ENCODE measurements at regions not wholly inside any gene's neighbourhood (a gene's known extent, or its start where the extent isn't known, plus 50 kb on each side); places are given as distances from the start of the nearest gene placed in this dataset.

DNA sequence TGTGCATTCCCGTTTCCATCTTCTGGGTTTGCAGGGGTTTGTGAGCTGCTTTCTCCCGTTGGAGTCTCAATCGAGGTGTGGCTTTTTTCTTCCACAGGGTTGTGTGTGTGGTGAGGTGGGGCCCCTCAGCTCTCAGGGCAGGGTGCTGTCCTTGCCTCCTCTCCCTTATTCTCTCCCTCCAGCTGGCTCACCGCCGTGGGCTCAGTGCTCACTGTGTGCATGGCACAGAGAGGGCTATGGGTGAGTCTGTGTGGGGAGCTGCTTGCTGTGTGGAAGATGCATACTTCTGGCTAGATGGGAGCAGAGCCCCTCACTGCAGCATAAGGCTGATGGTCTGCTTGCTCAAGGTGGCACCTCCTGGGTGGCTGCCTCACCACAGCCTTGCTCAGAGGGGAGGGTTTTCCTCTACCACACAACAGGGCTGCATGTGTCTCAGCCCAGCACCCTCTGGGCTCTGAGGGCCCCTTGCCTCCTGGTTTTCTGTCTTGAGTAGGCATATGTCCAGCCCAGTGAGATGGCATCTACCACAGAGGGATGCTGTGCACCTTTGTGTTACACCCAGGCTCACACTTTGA, 203.1 kb upstream of the B3GAT1 start:
- H3K27ac ChIP-seq (ENCODE audit: extremely low read depth, low read depth, low read length), result no peak overlapping the region
- no peaks in the 10 kb centered on the region for H3K79me2 ChIP-seq (ENCODE audit: control insufficient read depth, insufficient read depth, low read length)
- ATAC-seq (no peak), FAIRE-seq (no peak), DNase-seq (ENCODE audit: extremely low read depth in 1 of 4, low spot score in 3 of 4) (no peak)
- no peaks in the 10 kb centered on the region for H3K9me1 ChIP-seq (ENCODE audit: control insufficient read depth, insufficient read depth, low read length)
- H3K9me3 ChIP-seq (replicated peaks; ENCODE audit: control insufficient read depth, insufficient read depth, low read depth, low read length), result no peaks in the 10 kb centered on the region
- ChIA-PET POLR2A (no interaction called here), CTCF (ENCODE audit: low intra/inter-chr PET ratio) (no interaction called here)
- intact Hi-C loops (cut with micrococcal nuclease), result no loop called here
- no peaks in the 10 kb centered on the region for H3K36me3 ChIP-seq (ENCODE audit: control insufficient read depth, insufficient read depth, low read length)
- no peaks in the 10 kb centered on the region for H3K4me1 ChIP-seq (replicated peaks in 1 of 2; ENCODE audit: control insufficient read depth in 2 of 2, insufficient read depth in 2 of 2, low read length in 2 of 2)
- BruUV-seq (replicated peaks), result no TSS peak
- in situ Hi-C loops (cut with MboI), result no loop called here
- H2AFZ ChIP-seq (ENCODE audit: low read depth, low read length), result no peak overlapping the region
- no peak overlapping the region for H3K4me3 ChIP-seq
- H4K20me1 ChIP-seq (replicated peaks; ENCODE audit: control insufficient read depth, insufficient read depth, low read length), result no peaks in the 10 kb centered on the region
- H3K4me2 ChIP-seq (ENCODE audit: insufficient read depth, low read length), result no peak overlapping the region
- H3K9ac ChIP-seq (ENCODE audit: insufficient read depth in 1 of 2, low read depth in 2 of 2, low read length in 2 of 2), result no peak overlapping the region
- WGBS (ENCODE audit: insufficient coverage, low coverage, missing lambda C conversion rate), result 0% methylated on average over 5 of the region's 5 CpGs
- peaks cover 5 to 18% of the 10 kb centered on the region in 2 experiments; a peak in 4 of 5 replicates for H3K27me3 ChIP-seq (ENCODE audit: control insufficient read depth in 2 of 2, insufficient read depth in 2 of 2, low read length in 2 of 2)
- TF ChIP-seq PURB (CRISPR knock-in tag; IDR thresholded peaks at IDR 0.05; ENCODE audit: low read depth) (no peak), GATA2 (CRISPR knock-in tag; IDR thresholded peaks at IDR 0.05) (no peak), ELF1 (tag; IDR thresholded peaks at IDR 0.05) (no peak), ZNF324 (CRISPR knock-in tag; IDR thresholded peaks at IDR 0.05) (no peak), KLF6 (CRISPR knock-in tag; IDR thresholded peaks at IDR 0.05; ENCODE audit: borderline replicate concordance) (no peak), ZFP1 (CRISPR knock-in tag; IDR thresholded peaks at IDR 0.05) (no peak), ZNF3 (CRISPR knock-in tag; IDR thresholded peaks at IDR 0.05) (no peak), KDM2B (CRISPR knock-in tag; IDR thresholded peaks at IDR 0.05) (no peak), NRF1 (conservative IDR thresholded peaks at IDR 0.05 in 1 of 2, IDR thresholded peaks at IDR 0.05 in 1 of 2) (no peak), SMAD1 (IDR thresholded peaks at IDR 0.05; ENCODE audit: low read depth, low read length, partially characterized antibody) (no peak), FOSL1 (tag; conservative IDR thresholded peaks at IDR 0.05) (no peak), ZNF75A (CRISPR knock-in tag; IDR thresholded peaks at IDR 0.05) (no peak)
- TF ChIP-seq, protein P1, sequence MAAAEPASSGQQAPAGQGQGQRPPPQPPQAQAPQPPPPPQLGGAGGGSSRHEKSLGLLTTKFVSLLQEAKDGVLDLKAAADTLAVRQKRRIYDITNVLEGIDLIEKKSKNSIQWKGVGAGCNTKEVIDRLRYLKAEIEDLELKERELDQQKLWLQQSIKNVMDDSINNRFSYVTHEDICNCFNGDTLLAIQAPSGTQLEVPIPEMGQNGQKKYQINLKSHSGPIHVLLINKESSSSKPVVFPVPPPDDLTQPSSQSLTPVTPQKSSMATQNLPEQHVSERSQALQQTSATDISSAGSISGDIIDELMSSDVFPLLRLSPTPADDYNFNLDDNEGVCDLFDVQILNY (CRISPR knock-in tag; IDR thresholded peaks at IDR 0.05), result no peak
- TF ChIP-seq, protein P2, sequence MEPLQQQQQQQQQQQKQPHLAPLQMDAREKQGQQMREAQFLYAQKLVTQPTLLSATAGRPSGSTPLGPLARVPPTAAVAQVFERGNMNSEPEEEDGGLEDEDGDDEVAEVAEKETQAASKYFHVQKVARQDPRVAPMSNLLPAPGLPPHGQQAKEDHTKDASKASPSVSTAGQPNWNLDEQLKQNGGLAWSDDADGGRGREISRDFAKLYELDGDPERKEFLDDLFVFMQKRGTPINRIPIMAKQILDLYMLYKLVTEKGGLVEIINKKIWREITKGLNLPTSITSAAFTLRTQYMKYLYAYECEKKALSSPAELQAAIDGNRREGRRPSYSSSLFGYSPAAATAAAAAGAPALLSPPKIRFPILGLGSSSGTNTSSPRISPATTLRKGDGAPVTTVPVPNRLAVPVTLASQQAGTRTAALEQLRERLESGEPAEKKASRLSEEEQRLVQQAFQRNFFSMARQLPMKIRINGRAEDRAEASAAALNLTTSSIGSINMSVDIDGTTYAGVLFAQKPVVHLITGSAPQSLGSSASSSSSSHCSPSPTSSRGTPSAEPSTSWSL (CRISPR knock-in tag; IDR thresholded peaks at IDR 0.05; ENCODE audit: borderline replicate concordance), result no peak
- TF ChIP-seq, protein P3, sequence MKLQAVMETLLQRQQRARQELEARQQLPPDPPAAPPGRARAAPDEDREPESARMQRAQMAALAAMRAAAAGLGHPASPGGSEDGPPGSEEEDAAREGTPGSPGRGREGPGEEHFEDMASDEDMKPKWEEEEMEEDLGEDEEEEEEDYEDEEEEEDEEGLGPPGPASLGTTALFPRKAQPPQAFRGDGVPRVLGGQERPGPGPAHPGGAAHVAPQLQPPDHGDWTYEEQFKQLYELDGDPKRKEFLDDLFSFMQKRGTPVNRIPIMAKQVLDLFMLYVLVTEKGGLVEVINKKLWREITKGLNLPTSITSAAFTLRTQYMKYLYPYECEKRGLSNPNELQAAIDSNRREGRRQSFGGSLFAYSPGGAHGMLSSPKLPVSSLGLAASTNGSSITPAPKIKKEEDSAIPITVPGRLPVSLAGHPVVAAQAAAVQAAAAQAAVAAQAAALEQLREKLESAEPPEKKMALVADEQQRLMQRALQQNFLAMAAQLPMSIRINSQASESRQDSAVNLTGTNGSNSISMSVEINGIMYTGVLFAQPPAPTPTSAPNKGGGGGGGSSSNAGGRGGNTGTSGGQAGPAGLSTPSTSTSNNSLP (IDR thresholded peaks at IDR 0.05; ENCODE audit: borderline replicate concordance, low read depth, low read length), result no peak
